ENCODE measurements at regions not wholly inside any gene's neighbourhood (a gene's known extent, or its start where the extent isn't known, plus 50 kb on each side); places are given as distances from the start of the nearest gene placed in this dataset.

DNA sequence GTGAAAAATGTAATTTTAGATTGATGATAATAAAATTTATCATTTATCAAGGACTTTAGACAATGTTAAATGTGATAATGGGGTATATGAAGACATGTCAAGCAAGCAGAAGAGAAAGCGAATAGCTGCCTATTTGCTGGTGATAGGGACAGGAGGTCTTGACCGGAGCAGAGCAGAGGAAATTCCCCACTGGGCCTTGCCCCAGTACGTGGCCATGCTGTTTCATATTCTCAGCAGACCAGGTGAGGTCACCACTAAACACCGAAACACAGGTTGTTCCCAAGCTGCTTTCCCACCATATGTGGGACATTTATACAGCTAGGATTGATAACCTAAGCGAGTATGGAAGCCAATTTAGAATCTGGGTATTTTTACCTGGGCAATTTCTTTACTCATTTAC lies 1629.6 kb downstream of the FAM181B start:
- TF ChIP-seq, protein P1, sequence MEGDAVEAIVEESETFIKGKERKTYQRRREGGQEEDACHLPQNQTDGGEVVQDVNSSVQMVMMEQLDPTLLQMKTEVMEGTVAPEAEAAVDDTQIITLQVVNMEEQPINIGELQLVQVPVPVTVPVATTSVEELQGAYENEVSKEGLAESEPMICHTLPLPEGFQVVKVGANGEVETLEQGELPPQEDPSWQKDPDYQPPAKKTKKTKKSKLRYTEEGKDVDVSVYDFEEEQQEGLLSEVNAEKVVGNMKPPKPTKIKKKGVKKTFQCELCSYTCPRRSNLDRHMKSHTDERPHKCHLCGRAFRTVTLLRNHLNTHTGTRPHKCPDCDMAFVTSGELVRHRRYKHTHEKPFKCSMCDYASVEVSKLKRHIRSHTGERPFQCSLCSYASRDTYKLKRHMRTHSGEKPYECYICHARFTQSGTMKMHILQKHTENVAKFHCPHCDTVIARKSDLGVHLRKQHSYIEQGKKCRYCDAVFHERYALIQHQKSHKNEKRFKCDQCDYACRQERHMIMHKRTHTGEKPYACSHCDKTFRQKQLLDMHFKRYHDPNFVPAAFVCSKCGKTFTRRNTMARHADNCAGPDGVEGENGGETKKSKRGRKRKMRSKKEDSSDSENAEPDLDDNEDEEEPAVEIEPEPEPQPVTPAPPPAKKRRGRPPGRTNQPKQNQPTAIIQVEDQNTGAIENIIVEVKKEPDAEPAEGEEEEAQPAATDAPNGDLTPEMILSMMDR (IDR thresholded peaks at IDR 0.05; ENCODE audit: low read length) = no peak
- TF ChIP-seq EZH2 (IDR thresholded peaks at IDR 0.05; ENCODE audit: borderline replicate concordance, low read length) = no peak

All from OCI-LY1 (cell line).